Mammary epithelial cell (primary cell): ENCODE measurements at regions not wholly inside any gene's neighbourhood (a gene's known extent, or its start where the extent isn't known, plus 50 kb on each side); places are given as distances from the start of the nearest gene placed in this dataset.

Experiments
- EZH2 ChIP-seq: IDR thresholded peaks from 2 replicates; pipeline ENCODE4 v1.6.1; 2012; ENCODE audit warnings: low read length, inconsistent platforms, borderline replicate concordance
- TF ChIP-seq, protein P1 (sequence below), 2 donors: IDR thresholded peaks in 1 of 2; conservative IDR thresholded peaks in 1 of 2; 2 replicates each; pipeline ENCODE4 v1.5.1; 2011 to 2012; ENCODE audit warnings: inconsistent platforms in 2 of 2, low read length in 2 of 2, mild to moderate bottlenecking in 2 of 2, control low read depth in 1 of 2, low read depth in 1 of 2; ENCODE audit not compliant: insufficient read depth in 1 of 2; ENCODE audit errors: extremely low read depth in 1 of 2

DNA sequence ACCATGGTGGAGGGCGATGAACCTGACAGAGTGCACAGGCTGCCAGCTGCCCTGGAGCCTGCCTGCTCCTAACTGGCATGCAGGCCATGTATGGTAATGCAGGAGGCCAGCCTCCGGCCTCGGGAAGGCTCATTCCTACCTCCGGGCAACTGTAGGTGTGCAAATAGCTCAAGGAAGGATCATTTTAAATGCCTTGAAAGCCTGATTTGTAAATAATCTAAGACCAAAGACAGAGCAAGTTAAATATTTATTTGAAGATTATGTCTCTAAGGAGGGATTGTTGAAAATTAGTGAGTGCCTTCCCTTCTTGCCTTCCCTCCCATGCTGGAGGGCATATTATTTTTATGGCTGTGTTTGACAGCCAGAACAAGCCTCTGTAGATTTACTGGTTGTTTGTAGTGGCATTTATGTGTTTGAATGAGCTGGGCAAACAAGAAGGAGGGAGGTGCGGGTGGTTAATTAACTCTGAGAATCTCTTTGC lies 285.7 kb upstream of the TUT7 start:
- TF ChIP-seq, protein P1, sequence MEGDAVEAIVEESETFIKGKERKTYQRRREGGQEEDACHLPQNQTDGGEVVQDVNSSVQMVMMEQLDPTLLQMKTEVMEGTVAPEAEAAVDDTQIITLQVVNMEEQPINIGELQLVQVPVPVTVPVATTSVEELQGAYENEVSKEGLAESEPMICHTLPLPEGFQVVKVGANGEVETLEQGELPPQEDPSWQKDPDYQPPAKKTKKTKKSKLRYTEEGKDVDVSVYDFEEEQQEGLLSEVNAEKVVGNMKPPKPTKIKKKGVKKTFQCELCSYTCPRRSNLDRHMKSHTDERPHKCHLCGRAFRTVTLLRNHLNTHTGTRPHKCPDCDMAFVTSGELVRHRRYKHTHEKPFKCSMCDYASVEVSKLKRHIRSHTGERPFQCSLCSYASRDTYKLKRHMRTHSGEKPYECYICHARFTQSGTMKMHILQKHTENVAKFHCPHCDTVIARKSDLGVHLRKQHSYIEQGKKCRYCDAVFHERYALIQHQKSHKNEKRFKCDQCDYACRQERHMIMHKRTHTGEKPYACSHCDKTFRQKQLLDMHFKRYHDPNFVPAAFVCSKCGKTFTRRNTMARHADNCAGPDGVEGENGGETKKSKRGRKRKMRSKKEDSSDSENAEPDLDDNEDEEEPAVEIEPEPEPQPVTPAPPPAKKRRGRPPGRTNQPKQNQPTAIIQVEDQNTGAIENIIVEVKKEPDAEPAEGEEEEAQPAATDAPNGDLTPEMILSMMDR (conservative IDR thresholded peaks at IDR 0.05 in 1 of 2, IDR thresholded peaks at IDR 0.05 in 1 of 2; ENCODE audit: extremely low read depth in 1 of 2, insufficient read depth in 1 of 2, low read depth in 1 of 2, low read length in 2 of 2): peak; percentile 2 to 22
- TF ChIP-seq EZH2: no peak
